GM19438 (cell line): ENCODE measurements at regions not wholly inside any gene's neighbourhood (a gene's known extent, or its start where the extent isn't known, plus 50 kb on each side); places are given as distances from the start of the nearest gene placed in this dataset.

ENCODE experiments used
- ATAC-seq: cut with Tn5 transposase; IDR thresholded peaks from one replicate; pipeline ENCODE4 v1.9.1; 2021; ENCODE audit warnings: low read depth; ENCODE audit not compliant: unreplicated experiment

DNA sequence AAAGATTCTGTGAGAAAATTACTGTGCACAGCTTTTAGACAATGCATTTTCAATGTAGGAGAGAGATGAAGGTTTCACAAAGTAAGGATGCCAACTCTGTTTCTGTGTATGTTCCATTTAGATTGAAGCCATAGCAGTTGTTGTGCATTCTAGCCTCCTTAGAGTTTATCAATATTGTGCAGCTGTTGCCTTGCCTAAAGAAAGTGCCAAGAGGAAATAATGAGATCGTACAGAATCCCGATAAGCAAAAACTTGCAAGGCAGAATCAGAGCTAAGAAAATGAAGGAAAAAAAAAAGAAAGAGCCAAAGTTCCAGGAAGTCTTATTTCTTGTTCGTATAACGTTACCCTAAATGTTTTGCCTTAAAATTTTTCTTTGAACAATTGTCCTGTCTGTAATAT is 965.0 kb downstream of the DCDC2C start:
- ATAC-seq, result no peak

DNA sequence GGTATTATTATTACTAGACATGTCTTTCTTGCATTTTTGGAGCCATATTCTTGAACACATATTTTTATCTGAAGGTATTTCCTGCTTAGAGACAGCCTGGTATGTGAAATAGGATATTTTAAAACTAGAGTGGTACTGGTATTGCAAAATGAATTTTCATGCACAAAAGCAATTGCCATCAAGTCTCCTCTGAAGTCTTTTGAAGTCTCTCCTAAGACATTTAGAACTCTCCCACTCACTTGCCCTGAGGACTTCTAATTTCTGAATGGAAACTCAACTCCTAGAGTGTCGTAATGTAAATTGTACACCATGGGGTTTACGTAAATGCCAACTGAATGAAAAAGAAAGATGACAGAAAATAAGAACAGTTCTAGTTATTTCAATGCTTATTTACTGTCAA is 967.0 kb downstream of the DCDC2C start:
- no peak for ATAC-seq

DNA sequence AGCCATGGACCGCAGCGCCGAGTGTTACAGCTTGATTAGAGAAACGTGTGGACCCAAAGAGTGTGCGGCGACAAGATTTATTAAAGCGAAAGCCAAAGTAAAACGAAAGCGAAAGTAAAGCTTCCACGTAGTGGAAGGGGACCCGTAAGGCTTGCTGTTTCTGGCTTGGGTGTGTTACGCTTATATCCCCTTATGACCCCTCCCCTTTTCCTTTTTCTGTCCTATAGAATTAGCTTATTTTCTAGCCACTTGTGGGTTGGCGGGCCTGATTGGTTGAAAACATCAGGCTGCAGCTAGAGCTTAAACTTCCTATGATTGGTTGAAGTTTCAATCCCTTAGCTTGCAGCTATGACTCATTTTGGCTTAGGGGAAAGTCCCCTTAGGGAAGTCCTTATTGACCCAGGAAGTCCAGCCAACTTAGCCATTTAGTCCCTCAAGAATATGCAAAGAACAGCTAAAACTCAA is 969.7 kb downstream of the DCDC2C start:
- no peak for ATAC-seq

DNA sequence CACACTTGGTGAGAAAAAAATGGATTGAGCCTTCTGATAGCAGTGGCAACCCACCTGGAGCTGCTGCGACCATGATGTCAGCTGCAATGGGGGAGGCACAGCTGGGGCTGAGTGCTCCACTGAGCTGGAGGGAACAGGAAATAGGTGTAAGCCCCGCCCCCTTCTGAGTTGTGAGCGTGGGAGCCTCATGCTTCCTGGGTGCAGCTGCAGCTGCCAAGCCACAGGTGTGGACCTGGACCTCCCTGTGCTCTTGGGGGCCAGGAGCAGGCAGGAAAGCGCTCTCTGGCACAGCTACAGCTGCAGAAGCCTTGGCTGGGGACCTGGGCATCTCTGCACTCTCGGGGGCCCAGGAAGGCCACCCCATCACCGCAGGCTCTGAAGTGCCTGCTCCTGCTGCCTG is 970.6 kb downstream of the DCDC2C start:
- ATAC-seq, result no peak

DNA sequence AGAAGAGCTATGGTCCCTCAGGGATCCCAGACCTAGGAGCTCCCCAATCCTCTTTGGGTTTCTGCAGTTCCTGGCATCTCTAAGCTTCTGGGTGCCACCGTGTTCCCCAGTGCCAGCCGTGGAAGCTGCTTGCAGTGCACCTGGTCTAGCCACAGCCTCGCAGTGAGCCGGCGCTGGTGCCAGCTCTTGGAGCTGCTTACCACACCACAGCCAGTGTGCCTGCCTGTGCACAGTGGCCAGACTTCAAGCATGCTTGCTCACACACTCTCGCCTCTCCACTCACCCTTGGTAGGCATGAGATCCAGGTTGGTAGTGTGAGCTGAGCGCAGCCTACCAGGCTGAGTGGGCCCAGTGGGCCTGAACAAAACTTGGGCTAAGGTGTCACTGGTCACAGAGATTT is 971.9 kb downstream of the DCDC2C start:
- no peak for ATAC-seq

DNA sequence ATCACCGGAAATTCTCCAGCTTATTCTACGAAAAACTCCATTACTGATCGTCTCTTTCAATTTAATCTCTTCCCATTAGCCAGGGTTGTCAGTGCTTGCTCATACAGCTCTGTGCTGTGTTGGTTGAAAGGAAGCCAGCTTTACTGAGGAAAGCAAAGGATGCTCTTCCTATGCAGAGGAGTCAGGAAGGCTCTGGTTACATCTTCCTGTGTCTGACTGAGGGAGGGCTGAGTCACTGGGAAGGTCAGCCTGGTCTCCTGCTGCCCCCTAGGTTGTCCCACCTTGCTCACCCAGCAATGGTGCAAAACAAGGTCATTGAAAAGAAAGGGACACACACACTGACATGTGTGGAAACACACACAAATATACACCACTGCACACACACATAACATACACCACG is 975.6 kb downstream of the DCDC2C start:
- ATAC-seq, result no peak

DNA sequence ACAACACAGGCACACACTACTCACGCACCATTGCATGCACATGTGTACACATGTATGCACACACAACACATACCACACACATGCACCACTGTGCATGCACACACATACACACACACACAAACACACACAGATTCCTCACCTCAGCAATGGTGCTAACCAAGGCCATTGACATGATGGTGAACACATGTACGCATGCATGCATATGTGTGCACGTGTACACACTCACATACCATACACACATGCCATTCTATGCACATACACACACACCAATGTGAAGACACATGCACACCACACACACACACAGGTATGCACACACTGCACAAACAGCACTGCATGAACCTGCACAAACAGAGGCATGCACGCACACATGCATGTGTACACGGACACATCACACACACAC is 976.0 kb downstream of the DCDC2C start:
- no peak for ATAC-seq

DNA sequence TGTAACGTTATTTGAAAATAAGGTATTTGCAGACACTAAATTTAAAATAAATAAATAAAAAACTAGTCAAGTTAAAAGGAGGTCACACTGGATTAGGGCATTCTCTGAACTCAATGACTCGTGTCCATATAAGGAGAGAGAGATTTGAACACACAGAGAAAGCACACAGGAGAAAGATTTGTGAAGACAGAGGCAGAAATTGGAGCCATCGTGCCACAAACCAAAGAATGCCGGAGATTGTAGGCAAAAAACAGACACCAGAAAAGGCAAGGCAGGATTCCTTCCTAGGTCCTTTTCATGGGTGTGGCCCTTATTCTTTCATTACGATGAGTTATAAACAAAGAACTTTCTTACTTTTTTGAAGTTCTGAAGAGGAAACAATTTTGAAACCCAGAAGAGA is 981.5 kb downstream of the DCDC2C start:
- ATAC-seq, result no peak

DNA sequence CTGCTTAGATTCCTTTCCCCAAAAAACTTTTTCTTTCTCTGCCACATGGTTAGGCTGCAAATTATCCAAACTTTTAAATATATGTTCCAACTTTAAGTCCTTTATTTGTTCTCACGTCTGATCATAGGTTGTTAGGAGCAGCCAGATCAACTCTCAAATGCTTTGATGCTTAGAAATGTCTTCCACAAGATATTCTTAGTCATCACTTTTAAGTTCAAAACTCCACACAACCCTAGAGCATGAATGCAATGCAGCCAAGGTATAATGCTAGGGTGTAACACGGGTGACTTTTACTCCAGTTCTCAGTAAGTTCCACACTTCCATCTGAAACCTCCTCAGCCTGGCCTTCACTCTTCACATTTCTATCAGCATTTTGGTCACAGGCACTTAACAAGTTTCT is 987.5 kb downstream of the DCDC2C start:
- no peak for ATAC-seq

DNA sequence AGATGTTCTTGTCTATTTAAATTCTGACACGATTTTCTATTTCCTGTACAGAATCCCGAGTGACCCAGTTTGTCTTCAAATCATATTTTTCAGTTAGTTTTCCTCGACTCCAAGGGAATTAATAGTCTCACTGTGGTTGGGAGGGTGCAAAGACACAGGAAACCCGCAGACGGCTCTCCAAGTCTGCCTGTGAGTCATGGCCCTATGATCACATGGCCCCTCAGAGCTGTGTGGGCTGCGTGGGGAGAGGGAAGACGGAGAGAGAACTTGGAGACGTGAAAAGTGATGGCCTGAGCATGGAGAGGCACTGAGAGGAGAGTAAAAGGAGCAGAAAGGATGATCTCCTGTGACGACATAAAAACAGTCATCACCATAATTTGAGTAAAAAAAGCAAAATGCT is 989.9 kb downstream of the DCDC2C start:
- no peak for ATAC-seq

DNA sequence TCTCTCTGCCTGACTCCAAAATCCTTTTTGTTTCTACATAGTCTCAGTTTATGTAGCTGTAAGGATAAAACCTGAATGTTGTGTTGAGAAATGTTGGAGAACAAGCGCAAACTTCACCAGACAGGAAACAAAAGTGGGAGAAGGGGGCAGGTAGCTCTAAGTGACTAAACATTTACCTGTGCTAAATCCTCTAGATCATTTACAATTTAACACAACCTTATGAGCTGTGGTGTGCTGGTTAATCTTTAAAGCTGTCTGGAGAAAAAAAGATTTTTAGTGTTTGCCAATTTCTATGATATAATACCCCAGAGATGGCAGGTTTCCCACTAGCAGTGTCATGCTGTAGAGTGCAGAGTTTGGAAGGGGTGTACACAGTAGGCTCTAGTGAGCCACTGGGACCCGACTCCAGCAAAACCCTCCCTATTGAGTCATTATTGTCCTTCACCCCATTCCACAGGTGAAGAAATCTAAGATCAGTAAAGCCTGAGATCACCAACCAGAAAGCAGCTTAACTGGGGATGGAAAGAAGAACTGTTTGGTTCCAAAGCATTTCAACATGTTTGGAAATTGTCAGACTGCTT is 992.0 kb downstream of the DCDC2C start:
- no peak for ATAC-seq

DNA sequence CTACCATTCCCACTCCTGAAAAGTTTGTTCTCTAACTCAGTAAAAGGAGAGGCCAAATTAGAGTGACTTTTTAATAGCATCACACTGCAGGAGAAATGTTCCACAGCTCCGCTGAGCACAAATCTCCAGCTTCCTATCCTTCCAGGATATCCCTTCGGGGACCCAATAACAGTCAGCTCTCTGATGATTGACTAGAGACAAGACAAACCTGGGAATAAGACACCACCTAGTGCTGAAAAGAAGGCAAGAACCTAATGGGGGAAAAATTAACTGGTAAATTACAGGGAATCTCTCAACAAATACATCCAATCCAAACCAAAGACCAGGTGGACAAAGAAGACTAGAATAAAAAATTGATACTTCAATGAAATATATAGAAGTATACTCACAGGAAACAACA is 977.1 kb upstream of the SOX11 start:
- no peak for ATAC-seq

DNA sequence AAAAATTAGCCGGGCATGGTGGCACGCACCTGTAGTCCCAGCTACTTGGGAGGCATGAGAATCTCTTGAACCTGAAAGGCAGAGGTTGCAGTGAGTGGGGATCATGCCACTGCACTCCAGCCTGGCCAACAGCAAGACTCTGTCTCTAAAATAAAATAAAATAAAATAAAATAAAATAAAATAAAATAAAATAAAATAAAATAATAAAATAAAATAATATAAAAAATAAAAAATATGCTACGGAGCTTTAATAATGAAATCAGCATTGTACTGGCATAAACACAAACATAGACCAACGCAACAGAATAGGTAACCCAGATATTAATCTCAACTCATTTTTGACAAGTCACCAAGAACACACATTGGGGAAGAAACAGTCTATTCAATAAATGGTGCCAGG is 973.4 kb upstream of the SOX11 start:
- ATAC-seq, result no peak

DNA sequence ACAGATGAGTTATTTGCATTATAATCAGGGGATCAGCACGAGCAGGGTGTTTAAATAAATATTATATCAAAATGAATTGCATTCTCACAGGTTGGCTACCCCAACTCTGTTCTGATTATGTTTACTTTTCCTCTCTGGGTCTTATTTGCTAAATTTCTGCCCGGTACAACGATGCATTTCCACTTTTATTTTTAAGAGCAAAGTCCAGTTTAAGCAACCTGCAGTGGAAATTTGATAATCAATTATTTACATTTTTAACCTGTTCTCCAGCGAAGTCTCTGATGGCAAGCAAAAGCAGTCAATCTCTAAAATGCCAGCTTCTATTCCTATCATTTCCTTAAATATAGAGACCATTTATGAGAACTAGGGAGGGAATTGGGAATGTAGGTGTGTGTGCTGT is 966.6 kb upstream of the SOX11 start:
- ATAC-seq, result no peak

DNA sequence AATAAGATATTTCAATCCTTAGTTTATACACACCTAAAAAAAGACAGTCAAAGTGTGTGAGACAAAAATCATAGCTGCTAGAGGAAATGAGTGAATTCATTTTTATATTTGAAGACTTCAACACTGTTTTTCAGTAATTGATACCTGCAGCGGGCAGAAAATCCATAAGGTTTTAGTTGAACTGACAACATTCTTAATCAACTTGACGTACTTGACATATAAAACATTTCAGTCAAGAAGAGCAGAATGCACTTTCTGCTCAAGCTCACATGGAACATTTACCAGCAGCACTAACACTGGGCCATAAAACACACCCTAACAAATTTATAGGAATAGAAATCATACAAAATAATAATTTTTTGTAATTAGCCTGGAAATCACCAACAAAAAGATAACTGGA is 959.6 kb upstream of the SOX11 start:
- ATAC-seq, result no peak

DNA sequence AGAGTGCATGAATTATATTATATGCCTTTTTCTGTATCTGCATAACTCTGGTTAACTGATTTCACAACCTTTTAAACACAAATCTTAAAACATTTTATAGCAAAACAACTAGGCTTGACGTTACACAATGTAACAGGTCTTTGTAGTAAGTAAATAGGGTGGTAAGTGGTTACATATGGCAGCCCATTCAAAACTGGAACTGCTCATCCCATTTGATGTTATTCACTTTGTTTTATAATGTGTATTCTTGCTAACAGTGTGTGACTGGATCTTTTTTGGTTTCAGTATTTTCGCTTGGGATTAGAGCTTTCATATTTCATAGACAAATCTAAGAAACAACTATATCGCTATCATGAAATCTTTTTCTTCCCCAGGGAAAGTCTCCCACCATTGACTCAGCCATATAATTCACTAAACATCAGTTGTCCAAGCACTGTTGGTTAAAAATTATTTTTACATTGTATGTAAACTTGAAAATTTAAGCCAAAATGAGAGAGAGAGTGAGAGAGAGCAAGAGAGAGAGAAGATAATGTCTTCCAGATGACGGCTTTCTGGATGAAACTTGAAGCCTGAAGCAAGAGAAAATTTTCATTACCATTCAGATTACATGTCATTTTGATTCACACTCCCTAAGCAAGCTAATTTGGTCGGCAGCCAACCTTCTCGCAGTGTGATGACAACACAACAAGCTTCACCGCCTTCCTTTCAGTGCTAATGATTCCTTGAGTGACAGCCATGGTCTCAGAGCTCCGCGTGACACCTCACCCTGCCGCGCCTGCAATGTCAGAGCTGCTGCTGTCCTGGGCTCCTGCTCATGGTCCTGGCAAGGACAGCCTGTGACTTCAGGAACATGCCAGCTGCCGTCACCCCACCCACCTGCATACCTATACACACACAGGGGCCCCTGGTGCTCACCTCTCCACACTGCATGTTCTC is 946.9 kb upstream of the SOX11 start:
- no peak for ATAC-seq

DNA sequence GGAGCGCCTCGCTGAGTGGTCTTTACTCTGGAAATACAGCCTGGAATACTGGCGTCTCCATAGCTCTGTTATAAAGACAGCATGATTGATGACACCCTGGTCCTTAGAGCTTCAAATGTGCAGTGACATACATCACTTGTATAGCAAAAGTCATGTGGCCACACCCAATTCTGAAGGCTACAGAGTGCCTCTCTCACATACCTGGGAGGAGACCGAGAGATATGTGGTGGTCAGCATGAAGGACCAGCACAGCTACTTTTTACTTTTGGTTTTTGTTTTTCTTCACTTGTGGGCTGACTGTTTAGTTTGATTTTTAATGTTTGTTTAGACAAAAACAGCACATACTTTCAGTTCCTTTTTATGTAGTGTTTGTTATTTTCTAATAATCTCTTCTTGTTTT is 938.5 kb upstream of the SOX11 start:
- no peak for ATAC-seq

DNA sequence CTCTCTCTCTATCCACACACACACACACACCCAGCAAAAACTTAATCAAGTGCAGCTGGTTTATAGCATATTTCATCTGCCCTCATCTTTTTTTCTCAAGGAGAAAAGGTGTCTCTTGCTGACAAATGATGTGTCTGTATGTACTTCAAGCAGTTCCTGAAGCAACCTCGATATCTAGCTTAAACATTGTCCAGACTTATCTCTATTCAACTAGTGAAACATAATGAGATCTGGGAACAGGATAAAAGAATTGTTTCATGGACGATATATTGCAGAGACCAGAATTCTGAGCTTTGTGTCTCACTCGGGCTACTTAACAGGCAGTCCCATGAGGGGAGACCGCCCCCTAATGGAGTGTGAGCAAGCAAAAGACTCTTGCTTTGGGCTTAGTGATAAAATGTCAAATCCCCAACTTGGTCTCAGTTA is 929.2 kb upstream of the SOX11 start:
- no peak for ATAC-seq

DNA sequence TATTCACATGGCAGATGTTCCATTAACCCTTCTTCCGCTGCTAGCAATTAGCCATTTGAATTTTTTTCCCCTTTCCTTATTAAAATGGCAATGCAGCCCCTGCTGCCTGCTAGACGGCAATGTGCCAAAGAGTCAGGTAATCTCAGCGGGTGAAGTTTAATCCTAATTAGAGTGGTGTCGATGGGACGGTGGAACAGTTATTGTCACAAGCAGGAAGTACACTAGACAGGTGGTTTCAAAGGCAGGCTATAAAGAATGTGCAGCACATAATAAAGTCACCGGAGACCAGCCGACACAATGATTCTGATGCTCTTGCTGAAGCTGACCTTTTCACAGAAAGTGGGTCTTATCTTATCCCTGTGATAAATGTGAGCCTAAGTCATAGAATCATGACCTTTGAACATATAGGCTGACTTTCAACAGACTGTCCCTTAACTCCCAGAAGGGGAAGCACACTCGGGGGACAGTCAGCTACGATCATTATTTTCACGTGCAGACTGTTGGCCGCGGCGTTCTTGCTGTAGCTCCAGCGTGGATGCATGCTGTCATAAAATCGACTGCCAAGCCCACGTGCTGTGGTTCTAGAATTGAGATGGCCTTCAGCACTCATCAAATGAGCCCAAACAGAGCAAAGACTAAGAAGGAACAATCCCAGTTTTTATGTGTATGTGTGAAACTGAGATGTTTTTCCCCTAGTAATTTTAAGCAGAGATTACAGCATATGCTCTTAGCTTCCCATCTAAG is 926.2 kb upstream of the SOX11 start:
- ATAC-seq, result no peak

DNA sequence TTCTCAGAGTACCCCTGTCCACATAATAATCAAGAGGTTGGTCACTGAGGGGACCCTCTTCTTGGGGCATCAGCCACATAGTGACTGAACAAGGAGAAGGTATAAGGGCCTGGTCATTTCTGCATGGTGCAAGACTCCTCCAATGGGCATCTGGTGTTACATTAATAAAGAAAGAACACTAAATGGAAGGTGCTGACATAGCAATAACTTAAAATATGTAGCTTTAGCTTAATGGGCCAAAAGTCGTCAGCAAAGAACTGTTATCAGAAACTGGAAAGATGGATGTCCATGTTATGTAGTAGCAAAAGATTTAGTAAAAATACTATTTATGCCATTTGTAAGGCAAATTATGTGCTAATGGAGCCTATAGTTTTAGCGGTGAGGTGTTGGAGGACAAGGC is 916.5 kb upstream of the SOX11 start:
- ATAC-seq, result no peak

DNA sequence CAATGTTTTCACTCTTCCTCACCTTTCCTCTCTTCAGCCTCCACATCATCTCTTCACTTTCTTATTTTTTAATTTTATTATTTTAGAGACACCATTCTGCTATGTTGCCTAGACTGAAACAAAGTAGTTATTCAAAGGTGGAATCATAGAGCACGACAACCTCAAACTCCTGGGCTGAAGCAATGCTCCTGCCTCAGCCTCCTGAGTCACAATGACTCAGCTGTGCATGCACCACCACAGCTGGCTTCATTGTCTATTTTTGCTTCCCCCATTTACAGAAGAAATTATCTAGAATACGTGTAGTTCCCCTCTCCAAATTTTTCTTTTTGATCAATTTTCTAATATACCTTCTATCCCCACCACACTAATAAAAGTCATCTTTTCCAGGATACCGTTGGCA is 911.5 kb upstream of the SOX11 start:
- no peak for ATAC-seq
